Right atrium auricular region (tissue), 2 donors: ENCODE measurements at regions not wholly inside any gene's neighbourhood (a gene's known extent, or its start where the extent isn't known, plus 50 kb on each side); places are given as distances from the start of the nearest gene placed in this dataset.
A peak's percentile ranks its signal among the peaks of the same experiment; 100 is the strongest.

Source experiments
- DNase-seq: peaks from one replicate; pipeline ENCODE4 v3.0.0-alpha.2; 2019; ENCODE audit warnings: low spot score
- H3K27ac ChIP-seq, 2 donors: fragments of 200-600 bp; sonication (generic); 1 replicate in 1 of 2; 2 replicates in 1 of 2; pipeline ENCODE4 v1.5.1; 2016 to 2019
- H3K27me3 ChIP-seq, 2 donors: fragments of 200-600 bp; sonication (generic); one replicate each; pipeline versions ENCODE4 v1.5.1 to v1.6.0; 2017 to 2019
- H3K36me3 ChIP-seq: fragments of 200-600 bp; sonication (generic); one replicate; pipeline ENCODE4 v1.5.1; 2016
- H3K4me1 ChIP-seq, 2 donors: fragments of 200-600 bp; sonication (generic); one replicate each; pipeline versions ENCODE4 v1.5.1 to v1.6.0; 2017 to 2019
- H3K4me3 ChIP-seq, 2 donors: fragments of 200-600 bp; sonication (generic); 1 replicate in 1 of 2; 2 replicates in 1 of 2; pipeline ENCODE4 v1.5.1; 2017 to 2019; ENCODE audit warnings: mild to moderate bottlenecking in 1 of 2, moderate library complexity in 1 of 2
- H3K9me3 ChIP-seq, 2 donors: fragments of 200-600 bp; sonication (generic); one replicate each; pipeline ENCODE4 v1.5.1; 2019
- CTCF ChIP-seq, 2 donors: fragments of 200-600 bp; sonication (generic); IDR thresholded peaks; one replicate each; pipeline ENCODE4 v1.5.1; 2019; ENCODE audit warnings: antibody characterized with exemption in 2 of 2

GRCh38 chr15:47470983-47471382, 246.3 kb upstream of the SEMA6D start:
- no peak for TF ChIP-seq CTCF (IDR thresholded peaks at IDR 0.05)
- Histone ChIP-seq H3K9me3 (no peaks in the 10 kb centered on the region), H3K4me1 (peaks cover 0 to 16% of the 10 kb centered on the region in 2 donors), H3K4me3 (no peak overlapping the region), H3K36me3 (no peaks in the 10 kb centered on the region), H3K27ac (no peak overlapping the region), H3K27me3 (no peaks in the 10 kb centered on the region)
- DNase-seq: no peak

- Histone ChIP-seq H3K9me3 (no peaks in the 10 kb centered on the region), H3K27me3 (no peaks in the 10 kb centered on the region), H3K27ac (peak overlapping the region in 1 of 2 donors; percentile 42), H3K36me3 (no peaks in the 10 kb centered on the region), H3K4me3 (no peak overlapping the region), H3K4me1 (peaks cover 0 to 16% of the 10 kb centered on the region in 2 donors)
- TF ChIP-seq CTCF (IDR thresholded peaks at IDR 0.05): no peak
- no peak for DNase-seq
Observed at GRCh38 chr15:47473106-47473725, 244.1 kb upstream of the SEMA6D start.

- Histone ChIP-seq H3K27ac (peak overlapping the region in 1 of 2 donors; percentile 42), H3K27me3 (no peaks in the 10 kb centered on the region), H3K9me3 (no peaks in the 10 kb centered on the region), H3K4me1 (peaks cover 0 to 16% of the 10 kb centered on the region in 2 donors), H3K4me3 (no peak overlapping the region), H3K36me3 (no peaks in the 10 kb centered on the region)
- TF ChIP-seq CTCF (IDR thresholded peaks at IDR 0.05): no peak
- peak; percentile 74 for DNase-seq
Observed at GRCh38 chr15:47473832-47474231, 243.5 kb upstream of the SEMA6D start.

GRCh38 chr15:47475336-47475735, 242.0 kb upstream of the SEMA6D start:
- Histone ChIP-seq H3K4me1 (peaks cover 0 to 16% of the 10 kb centered on the region in 2 donors), H3K27me3 (no peaks in the 10 kb centered on the region), H3K36me3 (no peaks in the 10 kb centered on the region), H3K9me3 (no peaks in the 10 kb centered on the region), H3K4me3 (no peak overlapping the region), H3K27ac (no peak overlapping the region)
- no peak for TF ChIP-seq CTCF (IDR thresholded peaks at IDR 0.05)
- DNase-seq: no peak

- TF ChIP-seq CTCF (IDR thresholded peaks at IDR 0.05): no peak
Observed at GRCh38 chr15:47477341-47477740, 240.0 kb upstream of the SEMA6D start.

GRCh38 chr15:47484059-47484458, 233.2 kb upstream of the SEMA6D start:
- no peak for DNase-seq
- Histone ChIP-seq H3K36me3 (no peaks in the 10 kb centered on the region), H3K27ac (no peak overlapping the region), H3K4me1 (no peaks in the 10 kb centered on the region), H3K4me3 (no peak overlapping the region), H3K27me3 (no peaks in the 10 kb centered on the region), H3K9me3 (no peaks in the 10 kb centered on the region)
- no peak for TF ChIP-seq CTCF (IDR thresholded peaks at IDR 0.05)

More at GRCh38 chr15:47477341-47477740, 240.0 kb upstream of the SEMA6D start:
- Histone ChIP-seq H3K36me3 (no peaks in the 10 kb centered on the region), H3K27me3 (no peaks in the 10 kb centered on the region), H3K27ac (no peak overlapping the region), H3K4me3 (no peak overlapping the region), H3K9me3 (no peaks in the 10 kb centered on the region), H3K4me1 (peaks cover 0 to 16% of the 10 kb centered on the region in 2 donors)
- DNase-seq: no peak
